Cardiac fibroblast (primary cell): ENCODE measurements at regions not wholly inside any gene's neighbourhood (a gene's known extent, or its start where the extent isn't known, plus 50 kb on each side); places are given as distances from the start of the nearest gene placed in this dataset.
A peak's percentile ranks its signal among the peaks of the same experiment; 100 is the strongest.
"Not testable (repeated sequence)": the region's sequence is repeated elsewhere in the genome, so short reads cannot be mapped to it uniquely, and the experiment has no call there.

Source experiments
- DNase-seq, 2 donors: peaks; one replicate each; pipeline versions ENCODE4 v3.0.0 to v3.0.0-alpha.2; 2010; ENCODE audit warnings: low read depth in 2 of 2
- H3K4me3 ChIP-seq, 2 donors: replicated peaks in 1 of 2; 1 replicate in 1 of 2; 2 replicates in 1 of 2; pipeline ENCODE4 v1.5.1; 2011; ENCODE audit warnings: low read depth in 2 of 2, low read length in 2 of 2, mild to moderate bottlenecking in 2 of 2, moderate library complexity in 1 of 2
- TF ChIP-seq, protein P1 (sequence below): IDR thresholded peaks from one replicate; pipeline ENCODE4 v1.5.1; 2011; ENCODE audit warnings: low read depth, mild to moderate bottlenecking, low read length, inconsistent platforms

DNA sequence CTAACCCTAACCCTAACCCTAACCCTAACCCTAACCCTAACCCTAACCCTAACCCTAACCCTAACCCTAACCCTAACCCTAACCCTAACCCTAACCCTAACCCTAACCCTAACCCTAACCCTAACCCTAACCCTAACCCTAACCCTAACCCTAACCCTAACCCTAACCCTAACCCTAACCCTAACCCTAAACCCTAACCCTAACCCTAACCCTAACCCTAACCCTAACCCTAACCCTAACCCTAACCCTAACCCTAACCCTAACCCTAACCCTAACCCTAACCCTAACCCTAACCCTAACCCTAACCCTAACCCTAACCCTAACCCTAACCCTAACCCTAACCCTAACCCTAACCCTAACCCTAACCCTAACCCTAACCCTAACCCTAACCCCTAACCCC lies 80.6 kb upstream of the PLEKHG4B start:
- not testable (repeated sequence) for DNase-seq, H3K4me3 ChIP-seq

DNA sequence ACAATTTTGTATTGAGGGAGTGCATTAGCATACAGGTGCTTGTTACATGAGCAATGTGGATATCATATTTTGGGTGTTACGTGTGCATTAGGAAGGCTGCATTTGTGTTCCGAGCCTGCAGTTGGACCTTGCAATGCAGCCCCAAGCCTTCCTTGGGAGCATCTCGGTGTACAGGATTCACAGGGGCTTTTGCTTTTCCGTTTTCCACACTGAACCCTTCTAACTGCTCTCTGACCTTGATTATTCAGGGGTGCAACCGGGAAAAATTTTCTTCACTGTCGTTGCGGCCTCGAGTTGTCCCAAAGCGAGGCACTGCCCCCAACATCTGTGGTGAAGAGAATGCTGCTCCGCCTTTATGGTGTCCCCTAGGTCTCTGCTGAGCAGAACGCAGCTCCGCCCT lies 80.1 kb upstream of the PLEKHG4B start:
- DNase-seq, result peak; percentile 9 to 33
- TF ChIP-seq, protein P1, sequence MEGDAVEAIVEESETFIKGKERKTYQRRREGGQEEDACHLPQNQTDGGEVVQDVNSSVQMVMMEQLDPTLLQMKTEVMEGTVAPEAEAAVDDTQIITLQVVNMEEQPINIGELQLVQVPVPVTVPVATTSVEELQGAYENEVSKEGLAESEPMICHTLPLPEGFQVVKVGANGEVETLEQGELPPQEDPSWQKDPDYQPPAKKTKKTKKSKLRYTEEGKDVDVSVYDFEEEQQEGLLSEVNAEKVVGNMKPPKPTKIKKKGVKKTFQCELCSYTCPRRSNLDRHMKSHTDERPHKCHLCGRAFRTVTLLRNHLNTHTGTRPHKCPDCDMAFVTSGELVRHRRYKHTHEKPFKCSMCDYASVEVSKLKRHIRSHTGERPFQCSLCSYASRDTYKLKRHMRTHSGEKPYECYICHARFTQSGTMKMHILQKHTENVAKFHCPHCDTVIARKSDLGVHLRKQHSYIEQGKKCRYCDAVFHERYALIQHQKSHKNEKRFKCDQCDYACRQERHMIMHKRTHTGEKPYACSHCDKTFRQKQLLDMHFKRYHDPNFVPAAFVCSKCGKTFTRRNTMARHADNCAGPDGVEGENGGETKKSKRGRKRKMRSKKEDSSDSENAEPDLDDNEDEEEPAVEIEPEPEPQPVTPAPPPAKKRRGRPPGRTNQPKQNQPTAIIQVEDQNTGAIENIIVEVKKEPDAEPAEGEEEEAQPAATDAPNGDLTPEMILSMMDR, result no peak
- no peak overlapping the region for H3K4me3 ChIP-seq

DNA sequence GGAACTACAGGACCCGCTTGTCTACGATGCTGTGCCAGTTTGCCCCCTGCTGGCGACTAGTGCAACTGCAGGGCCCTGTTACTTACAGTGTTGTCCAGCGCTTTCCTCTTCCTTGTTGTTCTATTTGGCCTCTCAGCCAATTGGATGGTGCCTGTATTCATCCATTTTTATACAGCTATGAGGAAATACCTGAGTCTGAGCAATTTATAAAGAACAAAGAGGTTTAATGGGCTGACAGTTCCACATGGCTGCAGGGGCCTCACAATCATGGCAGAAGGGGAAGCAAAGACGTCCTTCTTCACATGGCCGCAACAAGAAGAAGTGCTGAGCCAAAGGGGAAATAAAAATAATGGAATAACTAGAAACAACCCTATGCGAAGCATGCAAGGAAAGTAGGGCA lies 78.7 kb upstream of the PLEKHG4B start:
- no peak for DNase-seq
- H3K4me3 ChIP-seq, result no peak overlapping the region
- TF ChIP-seq, protein P1, result no peak

DNA sequence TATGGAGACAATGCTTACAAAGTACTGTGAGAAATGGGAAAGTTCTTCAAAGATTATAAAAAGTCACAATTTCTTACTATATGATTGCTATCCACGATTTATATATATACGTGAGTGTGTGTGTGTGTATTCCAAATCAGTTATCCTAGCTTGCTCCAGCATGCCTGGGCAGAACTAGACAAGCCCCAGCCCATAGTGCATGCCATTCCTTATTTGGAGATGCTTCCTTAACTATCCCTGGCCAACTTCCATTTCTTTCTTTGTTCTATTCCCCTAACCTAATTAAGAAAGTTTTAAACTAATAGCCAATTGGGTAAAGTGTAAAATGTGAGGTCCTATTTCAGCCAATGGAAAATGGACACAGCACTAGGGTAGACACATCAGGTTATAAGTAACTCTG lies 77.3 kb upstream of the PLEKHG4B start:
- peak; percentile 7 to 25 for DNase-seq
- not testable (repeated sequence) for H3K4me3 ChIP-seq

DNA sequence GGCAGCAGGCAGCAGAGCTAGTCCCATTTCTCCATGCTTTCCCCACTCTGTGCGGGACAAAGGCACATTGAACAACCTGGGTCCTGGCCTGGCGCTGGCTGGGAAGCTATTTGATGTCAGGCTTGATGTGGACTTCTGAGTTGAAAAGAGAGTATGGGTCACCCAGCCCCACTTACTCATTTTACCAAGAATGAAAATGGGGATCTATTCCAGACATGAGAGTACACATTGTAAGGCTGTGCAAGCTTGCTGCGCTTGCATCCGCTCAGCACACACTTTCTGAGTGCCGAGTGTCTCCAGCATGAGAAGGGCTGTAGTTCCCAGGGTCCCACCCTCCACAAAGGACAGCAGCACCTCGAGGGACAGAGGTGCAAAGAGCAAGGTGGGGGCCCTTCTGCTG lies 71.7 kb upstream of the PLEKHG4B start:
- not testable (repeated sequence) for H3K4me3 ChIP-seq

DNA sequence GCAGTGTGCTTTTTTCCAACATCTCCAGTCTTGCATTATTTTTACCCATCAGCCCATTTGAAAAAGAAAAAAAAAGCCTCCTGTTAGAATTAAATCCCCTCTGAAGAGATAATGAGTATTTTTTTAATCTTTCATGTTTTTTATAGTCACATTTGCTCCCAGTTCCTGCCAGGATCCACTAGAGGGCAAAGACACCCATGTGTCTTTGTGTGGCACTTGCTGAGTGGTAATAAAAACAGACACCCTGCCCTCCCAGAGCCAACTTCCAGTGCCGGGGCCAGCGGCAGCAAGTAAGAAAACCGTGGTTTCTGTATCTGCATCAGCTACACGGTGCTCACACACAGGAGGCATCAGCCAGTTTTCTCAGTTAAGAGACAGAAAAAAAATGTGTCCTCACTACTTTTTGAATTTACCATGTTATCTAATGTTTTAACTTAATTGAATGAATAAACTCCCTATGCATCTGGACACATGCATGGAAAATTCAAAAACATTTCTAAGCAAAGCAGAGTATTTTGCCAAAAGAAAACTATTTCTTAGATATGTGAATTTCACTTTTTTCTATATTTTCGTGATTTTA lies 70.2 kb upstream of the PLEKHG4B start:
- DNase-seq, result peak; percentile 6 to 27
- TF ChIP-seq, protein P1, result peak; percentile 41
- H3K4me3 ChIP-seq, result no peak overlapping the region

More for the DNA sequence above, 71.7 kb upstream of the PLEKHG4B start:
- DNase-seq, result not testable (repeated sequence)

DNA sequence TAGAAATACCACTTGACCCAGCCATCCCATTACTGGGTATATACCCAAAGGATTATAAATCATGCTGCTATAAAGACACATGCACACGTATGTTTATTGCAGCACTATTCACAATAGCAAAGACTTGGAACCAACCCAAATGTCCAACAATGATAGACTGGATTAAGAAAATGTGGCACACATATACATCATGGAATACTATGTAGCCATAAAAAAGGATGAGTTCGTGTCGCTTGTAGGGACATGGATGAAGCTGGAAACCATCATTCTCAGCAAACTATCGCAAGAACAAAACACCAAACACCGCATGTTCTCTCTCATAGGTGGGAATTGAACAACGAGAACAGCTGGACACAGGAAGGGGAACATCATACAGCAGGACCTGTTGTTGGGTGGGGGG lies 68.1 kb upstream of the PLEKHG4B start:
- not testable (repeated sequence) for DNase-seq, H3K4me3 ChIP-seq

DNA sequence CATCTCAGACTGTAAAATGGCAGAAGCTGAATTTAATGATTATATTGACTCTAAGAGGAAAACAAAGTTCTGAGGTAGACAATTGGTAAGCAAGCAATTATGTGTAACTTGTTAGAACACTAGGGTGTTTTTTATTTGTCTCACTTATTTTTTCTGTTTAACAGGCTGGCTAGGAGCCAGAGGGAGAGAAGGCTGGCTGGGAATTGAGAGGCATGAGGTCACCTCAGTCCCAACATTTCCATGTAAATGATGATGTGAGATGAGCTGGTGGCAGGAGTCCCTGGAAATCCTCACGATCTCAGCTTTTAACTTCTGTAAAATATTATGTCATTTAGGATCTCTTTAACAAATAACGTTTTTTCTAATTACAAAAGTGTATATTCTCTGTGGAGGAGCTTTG lies 66.9 kb upstream of the PLEKHG4B start:
- not testable (repeated sequence) for H3K4me3 ChIP-seq, DNase-seq

DNA sequence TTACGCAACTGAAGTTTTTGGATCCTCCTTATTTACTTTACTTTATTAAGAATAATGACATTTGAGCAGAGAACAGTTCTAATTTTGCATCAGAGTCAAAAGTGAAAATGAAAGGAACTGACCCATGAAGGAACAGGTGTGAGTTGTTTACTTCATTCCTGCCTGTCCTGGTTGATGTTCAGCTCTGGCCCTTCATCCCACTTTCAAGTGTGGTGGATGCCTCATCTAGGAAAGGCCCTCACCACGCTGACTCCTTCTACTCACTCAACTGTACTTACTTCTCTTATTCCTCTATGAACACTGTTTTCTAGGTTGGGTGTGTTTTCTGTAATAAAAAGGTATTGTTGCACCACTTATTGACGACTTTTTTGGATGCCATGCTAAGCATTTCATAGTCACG lies 61.8 kb upstream of the PLEKHG4B start:
- TF ChIP-seq, protein P1, result no peak
- DNase-seq, result no peak
- no peak overlapping the region for H3K4me3 ChIP-seq

DNA sequence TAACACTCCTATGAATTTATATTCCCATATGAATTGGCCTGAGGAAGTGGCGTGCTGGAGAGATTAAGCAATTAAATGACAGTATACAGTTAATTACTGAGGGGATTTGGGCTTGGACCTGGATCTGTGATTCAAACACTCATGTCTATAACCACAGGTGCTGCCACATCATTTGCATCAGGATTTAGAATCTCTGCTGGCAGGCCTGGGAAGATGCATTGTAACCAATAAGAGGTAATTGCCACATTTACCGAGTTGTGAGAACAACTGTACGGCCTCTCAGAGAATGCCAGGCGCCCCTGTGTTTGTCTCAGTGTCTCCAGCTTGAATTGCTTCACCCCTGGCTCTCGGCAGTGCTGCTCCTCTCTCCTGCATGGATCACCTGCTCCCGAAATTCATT lies 61.4 kb upstream of the PLEKHG4B start:
- DNase-seq, H3K4me3 ChIP-seq: not testable (repeated sequence)
